CD4-positive, alpha-beta T cell treated with Interleukin-6 at 100 ng/mL for 8 hours (primary cell): ENCODE measurements at regions not wholly inside any gene's neighbourhood (a gene's known extent, or its start where the extent isn't known, plus 50 kb on each side); places are given as distances from the start of the nearest gene placed in this dataset.
"Not testable (repeated sequence)": the region's sequence is repeated elsewhere in the genome, so short reads cannot be mapped to it uniquely, and the experiment has no call there.

Experiments
- DNase-seq: peaks from one replicate; pipeline ENCODE4 v3.0.0-alpha.2; 2020; ENCODE audit warnings: mixed read lengths, low spot score

DNA sequence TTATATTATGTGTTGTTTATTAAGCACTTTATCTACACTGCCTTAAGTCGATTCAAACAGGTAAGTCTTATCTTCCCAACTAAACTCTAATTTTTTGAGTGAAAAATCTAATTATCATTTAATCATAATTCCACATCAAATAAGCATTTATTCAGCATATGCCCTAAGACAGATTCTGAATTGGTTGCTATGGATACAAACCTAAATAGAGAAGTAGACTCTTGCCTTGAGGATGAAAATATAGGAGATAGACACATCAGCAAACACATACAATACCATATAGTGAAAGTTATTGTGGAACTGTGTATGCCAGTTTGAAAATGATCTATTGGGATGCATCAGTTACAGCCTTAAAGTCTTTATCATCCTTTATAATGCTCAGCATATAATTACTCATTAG, 1679.9 kb downstream of the SLITRK1 start:
- no peak for DNase-seq

GRCh38 chr13:82196087-82196486, 1686.2 kb downstream of the SLITRK1 start:
- DNase-seq = no peak

GRCh38 chr13:82187227-82187626, 1695.0 kb downstream of the SLITRK1 start:
- DNase-seq = no peak

DNA sequence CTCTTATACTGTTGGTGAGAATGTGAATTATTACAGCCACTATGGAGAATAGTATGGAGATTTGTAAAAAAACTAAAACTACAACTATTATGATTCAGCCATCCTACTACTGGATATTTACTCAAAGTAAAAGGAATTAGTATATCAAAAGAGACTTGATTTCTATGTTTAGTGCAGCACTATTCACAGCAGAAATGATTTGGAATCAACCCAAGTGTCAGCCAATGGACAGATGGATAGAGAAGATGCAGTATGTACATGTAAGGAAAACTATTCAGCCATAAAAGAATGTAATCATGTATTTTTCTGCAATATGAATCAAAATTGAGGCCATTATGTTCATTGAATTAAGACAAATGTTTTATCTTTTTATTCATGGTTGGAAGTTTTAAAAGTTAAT, 1705.5 kb downstream of the SLITRK1 start:
- DNase-seq = no peak

DNA sequence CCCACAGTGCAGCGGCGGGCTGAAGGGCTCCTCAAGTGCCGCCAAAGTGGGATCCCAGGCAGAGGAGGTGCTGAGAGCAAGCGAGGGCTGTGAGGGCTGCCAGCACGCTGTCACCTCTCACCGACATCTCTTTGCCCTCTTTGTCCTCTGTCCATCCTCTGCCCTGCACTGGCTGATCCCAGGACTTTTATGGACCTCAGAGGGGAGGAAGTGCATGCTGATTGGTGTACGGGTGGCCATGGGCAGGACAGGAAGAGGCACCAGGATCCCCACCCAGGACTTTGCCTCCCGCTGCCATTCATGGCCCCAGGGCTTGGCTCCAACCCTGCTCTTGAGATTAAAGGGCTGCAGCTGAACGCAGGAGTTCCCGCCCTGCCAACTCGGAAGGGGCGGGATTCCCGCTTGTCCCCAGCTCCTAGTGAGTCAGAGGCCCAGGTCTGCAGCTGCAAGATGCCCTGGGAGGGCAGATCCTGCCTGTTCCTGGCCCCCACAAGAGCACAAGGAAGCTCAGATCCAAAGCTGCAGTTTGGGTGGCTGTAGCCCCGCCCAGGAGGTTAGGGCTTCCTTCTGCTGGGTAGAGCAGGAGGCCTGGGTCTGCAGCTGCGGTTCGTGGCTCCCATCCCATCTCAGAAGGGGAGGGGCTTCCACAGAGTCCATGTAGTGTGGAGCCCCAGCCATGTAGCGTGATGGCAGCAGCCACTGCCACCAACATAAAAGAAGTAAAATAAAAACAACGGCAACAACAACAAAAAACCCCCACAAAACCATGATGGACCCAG, 1716.7 kb downstream of the SLITRK1 start:
- DNase-seq = no peak

GRCh38 chr13:82164780-82165395, 1717.4 kb downstream of the SLITRK1 start:
- not testable (repeated sequence) for DNase-seq

GRCh38 chr13:82147526-82147925, 1734.7 kb downstream of the SLITRK1 start:
- no peak for DNase-seq

DNA sequence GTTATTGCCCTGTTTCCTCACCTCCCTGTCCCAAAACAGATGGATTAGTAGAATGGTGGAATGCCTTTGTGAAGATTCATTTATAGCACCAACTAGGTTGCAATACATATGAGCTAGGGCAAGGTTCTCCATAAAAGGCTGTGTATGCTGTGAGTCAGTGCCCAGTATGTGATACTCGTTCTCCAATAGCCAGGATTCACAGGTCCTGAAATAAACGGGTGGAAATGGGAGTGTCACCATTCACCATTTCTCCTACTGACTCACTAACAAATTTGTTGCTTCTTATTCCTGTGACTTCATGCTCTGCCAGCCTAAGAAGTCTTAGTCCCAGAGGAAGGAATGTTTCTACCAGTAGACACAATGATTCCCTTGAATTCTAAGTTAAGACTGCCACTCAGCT, 1745.4 kb downstream of the SLITRK1 start:
- DNase-seq = no peak

DNA sequence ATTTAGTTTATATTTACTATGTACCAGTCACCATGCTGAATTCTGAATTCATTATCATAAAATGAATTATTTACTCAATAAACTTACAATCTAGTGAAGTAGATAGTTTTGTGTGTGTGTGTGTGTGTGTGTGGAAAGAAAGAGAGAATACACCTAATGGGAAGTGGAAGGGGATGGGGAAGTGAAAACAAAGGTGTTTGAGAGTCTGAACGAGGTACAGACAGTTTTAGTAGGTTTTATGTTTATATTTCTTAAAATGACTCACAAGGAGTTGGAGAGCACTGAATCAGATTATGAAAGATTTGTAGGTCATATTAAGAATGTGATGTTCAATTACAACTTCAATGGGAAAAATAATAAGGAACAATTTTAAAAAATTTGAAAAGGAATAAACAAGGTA, 1753.0 kb downstream of the SLITRK1 start:
- DNase-seq = no peak

- DNase-seq = no peak
Measured at GRCh38 chr13:82118589-82118988, 1763.7 kb downstream of the SLITRK1 start.

DNA sequence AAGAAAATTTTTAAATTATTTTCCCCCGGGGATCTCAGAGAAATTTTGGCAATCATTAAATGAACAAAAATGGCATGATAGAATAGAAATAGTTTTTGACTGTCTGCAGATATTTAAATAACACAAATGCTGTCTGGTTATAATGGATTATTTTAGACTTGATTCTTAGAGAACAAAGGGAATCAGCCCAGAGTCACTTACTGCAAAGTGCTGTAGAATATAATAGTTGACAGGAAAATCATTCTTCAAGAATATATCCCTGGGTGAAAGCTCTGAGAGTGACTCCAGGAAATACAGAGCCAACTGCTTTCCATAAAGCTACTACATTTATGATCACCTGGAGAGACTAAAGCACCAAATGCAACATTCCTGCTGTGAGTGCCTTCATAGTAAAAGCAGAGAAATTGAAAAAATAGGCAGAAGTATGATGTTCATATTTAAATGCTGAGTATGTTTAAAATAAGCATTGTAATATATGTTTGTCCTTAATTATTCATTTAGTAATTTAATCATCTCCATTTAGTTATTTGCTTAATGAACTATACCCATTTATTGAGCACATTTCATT, 1765.8 kb downstream of the SLITRK1 start:
- DNase-seq = no peak

- no peak for DNase-seq
Measured at GRCh38 chr13:82115391-82115790, 1766.9 kb downstream of the SLITRK1 start.

GRCh38 chr13:82096256-82096655, 1755.3 kb upstream of the SPRY2 start:
- DNase-seq = no peak

GRCh38 chr13:82092312-82092711, 1751.4 kb upstream of the SPRY2 start:
- no peak for DNase-seq

- DNase-seq = no peak
Measured at GRCh38 chr13:82088781-82089180, 1747.9 kb upstream of the SPRY2 start.

GRCh38 chr13:82076496-82076895, 1735.6 kb upstream of the SPRY2 start:
- no peak for DNase-seq

DNA sequence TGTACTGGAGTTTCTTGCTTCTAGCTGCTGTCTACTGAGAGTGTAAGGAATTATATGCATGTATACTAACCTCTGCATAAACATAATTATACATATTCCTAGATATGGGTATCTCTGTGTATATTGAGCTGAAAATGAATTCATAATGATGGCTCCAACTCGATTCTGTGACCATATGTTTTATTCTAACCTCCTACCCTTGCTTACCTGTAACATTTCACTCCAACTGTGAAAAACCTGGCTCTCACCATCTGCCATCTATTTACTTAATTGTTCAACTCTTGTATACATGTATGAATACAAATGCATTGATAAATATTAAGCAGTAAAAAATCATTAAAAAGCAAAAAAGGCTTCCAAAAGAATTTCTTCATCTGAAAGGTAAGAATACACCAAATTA, 1729.5 kb upstream of the SPRY2 start:
- DNase-seq = no peak

- DNase-seq = no peak
Measured at GRCh38 chr13:82062772-82063171, 1721.8 kb upstream of the SPRY2 start.

- DNase-seq = no peak
Measured at GRCh38 chr13:82058364-82058763, 1717.4 kb upstream of the SPRY2 start.

- DNase-seq = not testable (repeated sequence)
Measured at GRCh38 chr13:82045316-82045715, 1704.4 kb upstream of the SPRY2 start.

DNA sequence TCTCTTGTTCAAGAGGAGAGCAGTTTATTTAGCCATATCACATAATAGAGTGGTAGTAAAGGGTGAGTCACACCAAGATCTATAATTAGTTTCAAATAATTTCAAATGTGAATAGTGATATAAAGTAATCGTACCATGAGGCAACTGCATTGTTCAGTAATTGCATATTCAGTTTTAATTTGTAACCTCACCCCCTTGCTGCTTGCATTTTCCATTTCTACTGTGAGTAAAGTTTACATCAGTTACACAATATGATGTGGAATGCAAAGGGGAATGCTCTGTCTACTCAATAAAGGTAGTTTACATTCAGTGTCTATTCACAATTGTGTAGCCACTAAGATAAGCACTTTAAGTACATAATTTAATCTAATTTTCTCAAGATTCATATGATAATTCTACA, 1695.7 kb upstream of the SPRY2 start:
- DNase-seq = no peak

- DNase-seq = no peak
Measured at GRCh38 chr13:82011355-82011754, 1670.4 kb upstream of the SPRY2 start.

GRCh38 chr13:82010780-82011179, 1669.9 kb upstream of the SPRY2 start:
- DNase-seq = no peak

DNA sequence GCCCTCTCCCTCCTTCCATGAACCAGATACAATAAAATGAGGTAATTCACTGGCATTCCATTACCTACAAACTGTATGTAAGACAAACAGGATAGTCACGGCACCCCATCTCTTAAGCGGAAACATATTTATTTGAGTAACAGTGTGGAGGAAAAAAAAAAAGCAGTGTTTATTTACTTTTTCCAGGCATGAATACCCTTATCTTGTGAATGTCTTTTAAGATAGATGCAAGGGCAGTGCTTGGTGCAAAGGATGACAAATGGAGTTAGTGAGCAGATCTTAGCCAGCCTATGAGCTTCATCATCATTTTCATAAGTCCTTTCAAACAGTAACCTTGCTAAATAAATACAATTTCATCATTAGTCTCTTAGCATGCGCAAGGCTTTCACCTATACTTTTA, 1661.8 kb upstream of the SPRY2 start:
- no peak for DNase-seq
